Stomach (tissue), 4 donors: ENCODE measurements at regions not wholly inside any gene's neighbourhood (a gene's known extent, or its start where the extent isn't known, plus 50 kb on each side); places are given as distances from the start of the nearest gene placed in this dataset.
"Not testable (repeated sequence)": the region's sequence is repeated elsewhere in the genome, so short reads cannot be mapped to it uniquely, and the experiment has no call there.

Experiments
- CTCF ChIP-seq, 7 experiments: fragments of 450-650 bp in 4 of 7; fragments of 200-600 bp in 3 of 7; sonication (generic) in 3 of 7; IDR thresholded peaks; one replicate each; pipeline ENCODE4 v1.5.1; 2016 to 2019; ENCODE audit warnings: antibody characterized with exemption in 7 of 7, control low read depth in 2 of 7, mild to moderate bottlenecking in 1 of 7
- EP300 ChIP-seq: sonication (generic); formaldehyde crosslinking; IDR thresholded peaks from one replicate; pipeline ENCODE4 v1.6.1; 2017; ENCODE audit warnings: antibody characterized with exemption
- POLR2A ChIP-seq, 4 donors: fragments of 450-650 bp; IDR thresholded peaks; one replicate each; pipeline ENCODE4 v1.6.1; 2016; ENCODE audit warnings: antibody characterized with exemption in 4 of 4, control low read depth in 2 of 4, mild to moderate bottlenecking in 1 of 4, moderate library complexity in 1 of 4
- POLR2AphosphoS5 ChIP-seq, 3 donors: sonication (generic); formaldehyde crosslinking; IDR thresholded peaks; one replicate each; pipeline ENCODE4 v1.6.1; 2016; ENCODE audit warnings: antibody characterized with exemption in 3 of 3

- TF ChIP-seq POLR2AphosphoS5 (IDR thresholded peaks at IDR 0.05); CTCF (IDR thresholded peaks at IDR 0.05); POLR2A (IDR thresholded peaks at IDR 0.05); EP300: not testable (repeated sequence)
Observed at GRCh38 chr9:26214713-26215444, 536.6 kb upstream of the TUSC1 start.
